GM12864 (cell line): ENCODE measurements at regions not wholly inside any gene's neighbourhood (a gene's known extent, or its start where the extent isn't known, plus 50 kb on each side); places are given as distances from the start of the nearest gene placed in this dataset.

Experiments used
- DNase-seq: peaks from one replicate; pipeline ENCODE4 v3.0.0-alpha.2; 2011; ENCODE audit warnings: low read depth
- H3K4me3 ChIP-seq: 2 replicates; pipeline ENCODE4 v1.5.1; 2011; ENCODE audit warnings: mild to moderate bottlenecking, low read depth, low read length, control low read depth
- CTCF ChIP-seq: IDR thresholded peaks from 2 replicates; pipeline ENCODE4 v1.5.1; 2011; ENCODE audit warnings: low read depth, mild to moderate bottlenecking, moderate library complexity, low read length, control low read depth, inconsistent platforms; ENCODE audit errors: missing control alignments

- TF ChIP-seq CTCF, result no peak
- no peak for DNase-seq
- no peak overlapping the region for H3K4me3 ChIP-seq
Observed at GRCh38 chr3:14328422-14328821, 74.0 kb upstream of the SLC6A6 start.

GRCh38 chr3:14329116-14329830 is 73.1 kb upstream of the SLC6A6 start:
- no peak for TF ChIP-seq CTCF

GRCh38 chr3:14329842-14330241 is 72.6 kb upstream of the SLC6A6 start:
- DNase-seq, result no peak
- H3K4me3 ChIP-seq, result no peak overlapping the region
- no peak for TF ChIP-seq CTCF

More at GRCh38 chr3:14329116-14329830, 73.1 kb upstream of the SLC6A6 start:
- no peak overlapping the region for H3K4me3 ChIP-seq
- DNase-seq, result no peak

- DNase-seq, result no peak
- no peak overlapping the region for H3K4me3 ChIP-seq
- no peak for TF ChIP-seq CTCF
Observed at GRCh38 chr3:14330508-14330907, 71.9 kb upstream of the SLC6A6 start.

GRCh38 chr3:14331251-14331650 is 71.2 kb upstream of the SLC6A6 start:
- TF ChIP-seq CTCF, result no peak
- no peak overlapping the region for H3K4me3 ChIP-seq
- no peak for DNase-seq

- no peak overlapping the region for H3K4me3 ChIP-seq
- no peak for TF ChIP-seq CTCF
- no peak for DNase-seq
Observed at GRCh38 chr3:14332392-14332791, 70.0 kb upstream of the SLC6A6 start.

- H3K4me3 ChIP-seq, result no peak overlapping the region
- TF ChIP-seq CTCF, result no peak
- no peak for DNase-seq
Observed at GRCh38 chr3:14333215-14333614, 69.2 kb upstream of the SLC6A6 start.
